Type B pancreatic cell (in vitro differentiated cells): ENCODE measurements at regions not wholly inside any gene's neighbourhood (a gene's known extent, or its start where the extent isn't known, plus 50 kb on each side); places are given as distances from the start of the nearest gene placed in this dataset.

Experiments used
- DNase-seq: peaks from one replicate; pipeline ENCODE4 v3.0.0; 2021; ENCODE audit warnings: mixed read lengths; ENCODE audit not compliant: unreplicated experiment; ENCODE audit errors: extremely low spot score
- H3K27ac Mint-ChIP-seq: 2 replicates; pipeline ENCODE4 v1.8.0; 2021; ENCODE audit warnings: mild to moderate bottlenecking, mixed read lengths
- H3K27me3 Mint-ChIP-seq: 2 replicates; pipeline ENCODE4 v1.8.0; 2021; ENCODE audit warnings: mixed read lengths
- H3K36me3 Mint-ChIP-seq: 2 replicates; pipeline ENCODE4 v1.8.0; 2021; ENCODE audit warnings: mixed read lengths
- H3K4me1 Mint-ChIP-seq: one replicate; pipeline ENCODE4 v1.8.0; 2021; ENCODE audit warnings: mixed read lengths; ENCODE audit not compliant: unreplicated experiment
- H3K4me3 Mint-ChIP-seq: 2 replicates; pipeline ENCODE4 v1.8.0; 2021; ENCODE audit warnings: mild to moderate bottlenecking, mixed read lengths
- H3K9me3 Mint-ChIP-seq: 2 replicates; pipeline ENCODE4 v1.8.0; 2021; ENCODE audit warnings: mixed read lengths
- TF ChIP-seq, protein P1 (sequence below): fragments of 200-600 bp; sonication (generic); conservative IDR thresholded peaks from 2 replicates; pipeline ENCODE4 v1.5.0; 2021; ENCODE audit warnings: antibody characterized with exemption, mild to moderate bottlenecking

DNA sequence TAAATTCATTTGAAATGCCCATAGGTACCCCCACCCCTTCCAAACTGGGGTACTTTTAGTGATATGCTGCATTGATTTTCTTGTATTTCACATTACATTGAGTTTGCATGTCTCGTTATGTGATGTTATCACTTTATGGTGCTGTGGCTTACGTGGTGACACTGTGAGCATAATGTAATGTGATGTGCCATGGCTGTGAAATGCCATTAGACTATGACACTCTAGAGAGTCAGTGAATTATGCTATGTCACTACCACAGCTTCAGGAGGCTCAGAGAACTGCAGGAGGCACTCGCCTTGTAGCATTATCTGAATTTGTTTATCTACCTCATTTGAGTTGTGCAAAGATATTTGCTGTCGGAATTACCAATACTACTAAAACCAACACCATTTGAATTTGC lies 590.1 kb upstream of the SLC10A2 start:
- TF ChIP-seq, protein P1, sequence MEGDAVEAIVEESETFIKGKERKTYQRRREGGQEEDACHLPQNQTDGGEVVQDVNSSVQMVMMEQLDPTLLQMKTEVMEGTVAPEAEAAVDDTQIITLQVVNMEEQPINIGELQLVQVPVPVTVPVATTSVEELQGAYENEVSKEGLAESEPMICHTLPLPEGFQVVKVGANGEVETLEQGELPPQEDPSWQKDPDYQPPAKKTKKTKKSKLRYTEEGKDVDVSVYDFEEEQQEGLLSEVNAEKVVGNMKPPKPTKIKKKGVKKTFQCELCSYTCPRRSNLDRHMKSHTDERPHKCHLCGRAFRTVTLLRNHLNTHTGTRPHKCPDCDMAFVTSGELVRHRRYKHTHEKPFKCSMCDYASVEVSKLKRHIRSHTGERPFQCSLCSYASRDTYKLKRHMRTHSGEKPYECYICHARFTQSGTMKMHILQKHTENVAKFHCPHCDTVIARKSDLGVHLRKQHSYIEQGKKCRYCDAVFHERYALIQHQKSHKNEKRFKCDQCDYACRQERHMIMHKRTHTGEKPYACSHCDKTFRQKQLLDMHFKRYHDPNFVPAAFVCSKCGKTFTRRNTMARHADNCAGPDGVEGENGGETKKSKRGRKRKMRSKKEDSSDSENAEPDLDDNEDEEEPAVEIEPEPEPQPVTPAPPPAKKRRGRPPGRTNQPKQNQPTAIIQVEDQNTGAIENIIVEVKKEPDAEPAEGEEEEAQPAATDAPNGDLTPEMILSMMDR, result no peak
- Mint-ChIP-seq H3K36me3 (no peaks in the 10 kb centered on the region), H3K4me3 (no peak overlapping the region), H3K27ac (no peak overlapping the region), H3K9me3 (no peaks in the 10 kb centered on the region), H3K27me3 (no peaks in the 10 kb centered on the region), H3K4me1 (no peaks in the 10 kb centered on the region)
- no peak for DNase-seq

DNA sequence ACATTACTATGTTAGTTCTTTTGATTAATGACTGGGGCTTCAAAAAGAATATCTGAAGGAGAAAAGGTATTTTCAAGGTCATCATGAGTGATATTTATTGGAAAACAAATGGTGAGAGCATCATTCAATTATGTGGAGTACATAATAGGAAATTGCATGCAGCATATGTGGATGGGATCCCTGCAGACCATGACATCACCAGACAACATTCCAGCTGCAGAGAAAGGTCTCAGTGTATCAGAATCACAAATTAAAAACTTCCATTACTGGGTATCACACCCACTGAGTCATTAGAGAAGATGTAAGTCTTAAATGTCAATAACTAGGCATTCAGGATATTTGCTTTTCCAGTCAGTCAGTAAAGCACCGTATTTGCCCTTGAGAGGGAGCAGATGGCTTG lies 574.4 kb upstream of the SLC10A2 start:
- Mint-ChIP-seq H3K4me3 (no peak overlapping the region), H3K9me3 (no peaks in the 10 kb centered on the region), H3K27me3 (no peaks in the 10 kb centered on the region), H3K36me3 (no peaks in the 10 kb centered on the region), H3K27ac (no peak overlapping the region), H3K4me1 (peaks cover 16% of the 10 kb centered on the region)
- DNase-seq, result no peak
- TF ChIP-seq, protein P1, result no peak

DNA sequence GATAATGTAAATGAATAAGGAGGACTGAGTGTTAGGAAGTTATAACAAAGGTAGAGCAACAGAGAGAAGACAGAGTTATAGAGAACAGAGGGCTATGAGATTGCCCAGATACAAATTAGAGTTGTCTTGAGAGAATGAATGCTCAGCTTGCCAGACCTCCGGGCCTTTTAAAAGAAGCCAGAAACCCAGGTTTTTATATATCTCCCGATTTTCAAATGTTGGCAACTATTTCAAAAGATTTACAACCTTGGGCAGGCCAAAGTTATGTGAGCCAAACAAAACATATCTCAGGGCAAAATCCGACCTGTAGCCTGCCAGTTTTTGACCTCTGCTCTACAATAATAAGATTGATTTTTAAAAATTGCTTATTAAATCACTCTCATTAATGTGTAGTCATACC lies 573.1 kb upstream of the SLC10A2 start:
- no peaks in the 10 kb centered on the region for H3K9me3 Mint-ChIP-seq
- peaks cover 17% of the 10 kb centered on the region for H3K4me1 Mint-ChIP-seq
- no peak overlapping the region for H3K27ac Mint-ChIP-seq
- TF ChIP-seq, protein P1, result no peak
- no peak for DNase-seq
- no peaks in the 10 kb centered on the region for H3K36me3 Mint-ChIP-seq
- no peak overlapping the region for H3K4me3 Mint-ChIP-seq
- no peaks in the 10 kb centered on the region for H3K27me3 Mint-ChIP-seq

DNA sequence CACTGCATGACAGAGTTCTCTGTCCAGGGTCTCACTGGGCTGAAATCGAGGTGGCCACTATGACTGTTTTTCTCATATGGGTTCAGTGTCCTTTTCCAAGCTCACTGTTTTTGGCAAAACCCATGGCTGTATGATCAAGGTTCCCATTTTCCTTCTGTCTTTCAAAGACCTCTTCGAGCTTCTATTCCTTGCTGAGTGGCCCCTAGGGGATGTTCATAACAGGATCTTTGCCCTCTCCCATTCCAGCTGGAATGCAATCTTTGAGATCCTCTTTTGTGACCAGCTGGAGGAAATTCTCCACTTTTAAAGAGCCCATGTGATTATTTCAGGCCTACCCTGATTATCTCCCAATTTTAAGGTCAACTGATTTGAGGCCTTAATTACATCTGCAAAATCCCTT lies 572.5 kb upstream of the SLC10A2 start:
- DNase-seq, result no peak
- Mint-ChIP-seq H3K4me3 (no peak overlapping the region), H3K9me3 (no peaks in the 10 kb centered on the region), H3K36me3 (no peaks in the 10 kb centered on the region), H3K27me3 (no peaks in the 10 kb centered on the region), H3K4me1 (peaks cover 23% of the 10 kb centered on the region), H3K27ac (no peak overlapping the region)
- TF ChIP-seq, protein P1, result no peak

DNA sequence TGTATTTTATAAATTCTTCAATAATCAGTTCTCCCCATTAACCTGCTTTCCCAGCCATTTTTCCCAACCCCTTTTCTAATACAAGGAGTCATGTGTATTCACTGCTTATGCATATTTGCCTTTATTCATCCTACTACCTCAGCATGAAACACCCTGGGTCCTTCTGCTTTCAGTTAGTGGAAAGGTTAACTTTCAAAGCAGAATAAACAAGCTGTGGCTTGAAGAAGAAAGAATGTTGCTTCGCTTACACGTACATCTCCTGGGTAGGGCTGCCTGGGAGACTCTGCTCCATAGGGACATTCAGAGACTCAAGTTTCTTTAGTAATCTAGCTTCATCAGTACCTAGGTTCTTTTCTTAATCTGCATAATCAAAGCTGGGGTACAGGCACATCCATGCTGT lies 567.8 kb upstream of the SLC10A2 start:
- H3K4me1 Mint-ChIP-seq, result peaks cover 15% of the 10 kb centered on the region
- H3K36me3 Mint-ChIP-seq, result no peaks in the 10 kb centered on the region
- H3K27ac Mint-ChIP-seq, result no peak overlapping the region

DNA sequence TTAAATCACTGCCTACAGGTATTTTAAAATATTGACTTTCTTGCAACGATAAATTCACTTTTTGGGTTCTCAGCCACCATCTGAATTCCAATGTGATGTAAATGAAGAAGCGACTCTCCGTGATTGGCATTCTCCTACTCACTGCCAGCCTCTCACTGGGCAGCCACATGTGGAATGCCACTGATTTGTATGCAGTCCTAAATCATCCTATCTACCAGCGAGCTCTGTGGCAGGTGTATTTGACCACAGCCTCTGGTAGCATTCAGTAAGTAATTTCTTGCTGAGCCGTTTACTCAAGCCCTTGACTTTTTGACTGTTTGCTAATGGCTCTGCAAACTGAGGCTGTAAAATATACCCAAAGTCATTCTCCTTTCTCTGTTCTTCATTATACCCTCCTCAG lies 559.0 kb upstream of the SLC10A2 start:
- H3K9me3 Mint-ChIP-seq, result no peaks in the 10 kb centered on the region
- TF ChIP-seq, protein P1, result no peak
- no peaks in the 10 kb centered on the region for H3K36me3 Mint-ChIP-seq
- no peak overlapping the region for H3K4me3 Mint-ChIP-seq
- no peak overlapping the region for H3K27ac Mint-ChIP-seq
- no peaks in the 10 kb centered on the region for H3K27me3 Mint-ChIP-seq
- no peaks in the 10 kb centered on the region for H3K4me1 Mint-ChIP-seq
- no peak for DNase-seq

More for the DNA sequence above, 567.8 kb upstream of the SLC10A2 start:
- Mint-ChIP-seq H3K27me3 (no peaks in the 10 kb centered on the region), H3K9me3 (no peaks in the 10 kb centered on the region), H3K4me3 (no peak overlapping the region)
- DNase-seq, result no peak
- TF ChIP-seq, protein P1, result no peak
